B cell (primary cell): ENCODE measurements at regions not wholly inside any gene's neighbourhood (a gene's known extent, or its start where the extent isn't known, plus 50 kb on each side); places are given as distances from the start of the nearest gene placed in this dataset.

Source experiments
- ATAC-seq: fragments of 200-7000 bp; cut with Tn5 transposase; one replicate; pipeline ENCODE4 v1.10.0; 2021; ENCODE audit warnings: low read depth, mild to moderate bottlenecking, moderate number of reproducible peaks, moderate library complexity
- CTCF ChIA-PET: fragments of 350-600 bp; sonication (Branson Sonifier 250); formaldehyde crosslinking; loops from one replicate; lab custom pipeline; 2021; ENCODE audit warnings: antibody characterized with exemption, inconsistent platforms; lab: Charles Lee
- POLR2A ChIA-PET: fragments of 350-600 bp; sonication (Branson Sonifier 250); formaldehyde crosslinking; loops from one replicate; lab custom pipeline; 2021; ENCODE audit warnings: antibody characterized with exemption; lab: Charles Lee
- DNase-seq: peaks from one replicate; pipeline ENCODE4 v3.0.0; 2013
- H2AFZ ChIP-seq: 2 replicates; pipeline ENCODE4 v1.6.1; 2012; ENCODE audit warnings: mild to moderate bottlenecking, low read depth, low read length; ENCODE audit not compliant: insufficient read depth, poor library complexity, severe bottlenecking
- H3K27ac ChIP-seq, 2 donors: 1 replicate in 1 of 2; 2 replicates in 1 of 2; pipeline ENCODE4 v1.5.1; 2012 to 2013; ENCODE audit warnings: low read length in 2 of 2, mild to moderate bottlenecking in 2 of 2, moderate library complexity in 1 of 2
- H3K27me3 ChIP-seq, 4 experiments: fragments of 200-600 bp in 1 of 4; sonication (generic) in 1 of 4; replicated peaks in 1 of 4; 1 replicate in 2 of 4; 2 replicates in 2 of 4; pipeline versions ENCODE4 v1.6.1 to v1.7.0; 2013 to 2016; ENCODE audit warnings: low read length in 3 of 4, mild to moderate bottlenecking in 2 of 4, mixed read lengths in 1 of 4, moderate library complexity in 1 of 4; ENCODE audit not compliant: insufficient read depth in 4 of 4, control insufficient read depth in 3 of 4; ENCODE audit errors: control extremely low read depth in 1 of 4
- H3K36me3 ChIP-seq, 2 experiments: replicated peaks in 1 of 2; 1 replicate in 1 of 2; 2 replicates in 1 of 2; pipeline versions ENCODE4 v1.6.1 to v1.7.1; 2013; ENCODE audit warnings: low read length in 1 of 2; ENCODE audit not compliant: insufficient read depth in 2 of 2, control insufficient read depth in 1 of 2; ENCODE audit errors: control extremely low read depth in 1 of 2, extremely low read depth in 1 of 2
- H3K4me1 ChIP-seq, 2 donors: fragments of 200-600 bp in 1 of 2; sonication (generic) in 1 of 2; 1 replicate in 1 of 2; 2 replicates in 1 of 2; pipeline versions ENCODE4 v1.5.1 to v1.6.1; 2013 to 2017; ENCODE audit warnings: low read length in 2 of 2; ENCODE audit not compliant: control insufficient read depth in 2 of 2, insufficient read depth in 2 of 2
- H3K4me2 ChIP-seq: replicated peaks from 2 replicates; pipeline ENCODE3; 2012; ENCODE audit warnings: mild to moderate bottlenecking, low read depth, low read length; ENCODE audit not compliant: poor library complexity, severe bottlenecking
- H3K4me3 ChIP-seq, 5 experiments: fragments of 200-600 bp in 1 of 5; sonication (generic) in 1 of 5; 1 replicate in 3 of 5; 2 replicates in 2 of 5; pipeline versions ENCODE4 v1.5.1 to v1.7.0; 2011 to 2016; ENCODE audit warnings: low read length in 4 of 5, mild to moderate bottlenecking in 4 of 5, low read depth in 2 of 5, control low read depth in 1 of 5, moderate library complexity in 1 of 5; ENCODE audit not compliant: insufficient read depth in 1 of 5; ENCODE audit errors: control extremely low read depth in 1 of 5, extremely low read depth in 1 of 5
- H3K79me2 ChIP-seq: fragments of 200-600 bp; sonication (generic); one replicate; pipeline ENCODE4 v1.6.0; 2016; ENCODE audit warnings: low read length; ENCODE audit not compliant: control insufficient read depth, insufficient read depth
- H3K9ac ChIP-seq: fragments of 200-600 bp; sonication (generic); 2 replicates; pipeline ENCODE4 v1.6.1; 2017; ENCODE audit warnings: mild to moderate bottlenecking, low read length, moderate library complexity
- H3K9me3 ChIP-seq, 3 donors: one replicate each; pipeline versions ENCODE4 v1.6.1 to v1.7.1; 2013; ENCODE audit warnings: low read length in 2 of 3; ENCODE audit not compliant: control insufficient read depth in 2 of 3, insufficient read depth in 1 of 3; ENCODE audit errors: control extremely low read depth in 1 of 3
- H4K20me1 ChIP-seq: 2 replicates; pipeline ENCODE4 v1.6.0; 2012; ENCODE audit warnings: mild to moderate bottlenecking, low read length; ENCODE audit not compliant: insufficient read depth, control insufficient read depth, poor library complexity, severe bottlenecking
- H3K27ac Mint-ChIP-seq: one replicate; pipeline ENCODE4 v1.8.0; 2021; ENCODE audit warnings: mixed read lengths
- H3K27me3 Mint-ChIP-seq: one replicate; pipeline ENCODE4 v1.8.0; 2021; ENCODE audit warnings: mixed read lengths
- H3K4me1 Mint-ChIP-seq: one replicate; pipeline ENCODE4 v1.8.0; 2021; ENCODE audit warnings: mixed read lengths
- H3K4me3 Mint-ChIP-seq: one replicate; pipeline ENCODE4 v1.8.0; 2021; ENCODE audit warnings: mixed read lengths
- H3K9me3 Mint-ChIP-seq: one replicate; pipeline ENCODE4 v1.8.0; 2022; ENCODE audit warnings: mixed read lengths; ENCODE audit not compliant: insufficient read depth
- CTCF ChIP-seq: fragments of 200-600 bp; IDR thresholded peaks from one replicate; pipeline ENCODE4 v1.8.0; 2022; ENCODE audit warnings: antibody characterized with exemption, mild to moderate bottlenecking
- EZH2 ChIP-seq: IDR thresholded peaks from 2 replicates; pipeline ENCODE4 v1.6.1; 2012; ENCODE audit warnings: borderline replicate concordance, low read depth, mild to moderate bottlenecking, moderate library complexity, low read length; ENCODE audit not compliant: insufficient read depth, poor library complexity, severe bottlenecking
- WGBS: methylation state at CpG from one replicate; pipeline ENCODE4 v1.1.5; 2013; ENCODE audit warnings: missing lambda C conversion rate; ENCODE audit not compliant: insufficient coverage; 5-methylcytosine and 5-hydroxymethylcytosine counted together
- intact Hi-C: fragments of 100-400 bp; cut with micrococcal nuclease; formaldehyde crosslinking; loops from one replicate; pipeline ENCODE4 v1.10.0; 2022

- Mint-ChIP-seq H3K27me3 (no peaks in the 10 kb centered on the region), H3K4me3 (no peak overlapping the region), H3K4me1 (no peaks in the 10 kb centered on the region), H3K27ac (no peak overlapping the region), H3K9me3 (no peaks in the 10 kb centered on the region)
- no peak overlapping the region for H3K27ac ChIP-seq
- no peak overlapping the region for H3K4me3 ChIP-seq
- H3K9me3 ChIP-seq: no peaks in the 10 kb centered on the region
- WGBS: 52% methylated on average over 2 of the region's 5 CpGs
- H3K4me1 ChIP-seq: no peaks in the 10 kb centered on the region
- no peaks in the 10 kb centered on the region for H4K20me1 ChIP-seq
- no peak overlapping the region for H2AFZ ChIP-seq
- no peaks in the 10 kb centered on the region for H3K36me3 ChIP-seq
- POLR2A ChIA-PET: no interaction called here
- ATAC-seq: no peak
- no peaks in the 10 kb centered on the region for H3K79me2 ChIP-seq
- no peak overlapping the region for H3K9ac ChIP-seq
- intact Hi-C loops: no loop called here
- no peak for DNase-seq
- H3K27me3 ChIP-seq: no peaks in the 10 kb centered on the region
- CTCF ChIA-PET: no interaction called here
- TF ChIP-seq CTCF (no peak), EZH2 (no peak)
- no peak overlapping the region for H3K4me2 ChIP-seq
These were observed 96.0 kb upstream of the SLC28A3 start for GRCh38 chr9:84436386-84437109.

DNA sequence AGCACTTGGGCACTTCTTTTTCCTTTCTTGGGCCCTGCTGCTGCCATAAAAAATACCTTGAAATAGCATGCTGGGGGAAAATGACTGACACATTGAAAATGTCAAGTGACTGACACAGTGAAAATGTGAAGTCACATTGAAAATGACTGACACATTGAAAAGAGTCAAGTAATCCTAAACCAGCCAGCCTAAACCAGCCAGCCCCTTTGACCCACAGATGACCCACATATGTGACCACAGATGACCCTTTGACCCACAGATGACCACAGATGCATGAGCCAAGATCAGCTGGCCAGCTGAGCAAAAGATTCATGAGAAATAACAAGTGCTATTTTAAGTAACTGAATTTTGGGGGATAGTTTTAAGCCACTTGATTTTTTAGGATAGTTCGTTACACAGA is 97.8 kb upstream of the SLC28A3 start:
- H3K4me3 Mint-ChIP-seq: no peak overlapping the region
- H3K4me1 Mint-ChIP-seq: no peaks in the 10 kb centered on the region
- ATAC-seq: no peak
- H3K27me3 Mint-ChIP-seq: no peaks in the 10 kb centered on the region
- intact Hi-C loops: no loop called here
- H3K27me3 ChIP-seq: no peaks in the 10 kb centered on the region
- WGBS: no CpG with 5 or more reads among the region's 1 CpG
- no peaks in the 10 kb centered on the region for H3K4me1 ChIP-seq
- TF ChIP-seq CTCF (no peak), EZH2 (no peak)
- ChIA-PET POLR2A (no interaction called here), CTCF (no interaction called here)
- no peaks in the 10 kb centered on the region for H3K9me3 Mint-ChIP-seq
- H2AFZ ChIP-seq: no peak overlapping the region
- no peak overlapping the region for H3K9ac ChIP-seq
- no peaks in the 10 kb centered on the region for H4K20me1 ChIP-seq
- DNase-seq: no peak
- no peaks in the 10 kb centered on the region for H3K36me3 ChIP-seq
- H3K79me2 ChIP-seq: no peaks in the 10 kb centered on the region
- H3K27ac ChIP-seq: no peak overlapping the region
- no peak overlapping the region for H3K27ac Mint-ChIP-seq
- no peak overlapping the region for H3K4me2 ChIP-seq
- H3K4me3 ChIP-seq: no peak overlapping the region
- no peaks in the 10 kb centered on the region for H3K9me3 ChIP-seq
